ENCODE measurements at regions not wholly inside any gene's neighbourhood (a gene's known extent, or its start where the extent isn't known, plus 50 kb on each side); places are given as distances from the start of the nearest gene placed in this dataset.

DNA sequence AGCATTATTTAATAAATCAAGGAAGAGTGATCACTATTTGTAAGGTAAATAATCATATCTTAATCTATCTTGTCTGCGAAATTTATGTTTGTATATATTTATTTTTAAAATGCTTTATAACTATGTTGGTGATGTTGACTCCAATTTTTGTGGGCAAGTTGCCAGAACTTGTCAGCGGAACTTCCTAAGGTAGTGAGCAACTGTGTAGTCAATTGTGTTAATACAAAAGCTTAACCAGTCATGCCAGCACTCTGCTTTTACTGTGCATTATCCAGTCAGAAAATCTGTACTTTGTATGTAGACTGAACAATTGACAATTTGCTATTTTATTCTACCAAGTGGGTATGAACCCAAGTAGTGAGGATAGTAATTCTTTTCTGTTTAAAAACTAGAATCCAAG lies 61.9 kb upstream of the RND3 start:
- Histone ChIP-seq H3K27me3 (ENCODE audit: control insufficient read depth, insufficient read depth, low read length) (no peaks in the 10 kb centered on the region), H3K4me1 (ENCODE audit: control insufficient read depth, insufficient read depth, low read length) (no peaks in the 10 kb centered on the region), H3K4me3 (ENCODE audit: low read depth, low read length) (no peak overlapping the region), H3K9ac (ENCODE audit: low read depth, low read length) (no peak overlapping the region), H3K36me3 (ENCODE audit: control insufficient read depth, insufficient read depth, low read length) (no peaks in the 10 kb centered on the region), H3K9me3 (ENCODE audit: control insufficient read depth, insufficient read depth, low read length) (no peaks in the 10 kb centered on the region)

DNA sequence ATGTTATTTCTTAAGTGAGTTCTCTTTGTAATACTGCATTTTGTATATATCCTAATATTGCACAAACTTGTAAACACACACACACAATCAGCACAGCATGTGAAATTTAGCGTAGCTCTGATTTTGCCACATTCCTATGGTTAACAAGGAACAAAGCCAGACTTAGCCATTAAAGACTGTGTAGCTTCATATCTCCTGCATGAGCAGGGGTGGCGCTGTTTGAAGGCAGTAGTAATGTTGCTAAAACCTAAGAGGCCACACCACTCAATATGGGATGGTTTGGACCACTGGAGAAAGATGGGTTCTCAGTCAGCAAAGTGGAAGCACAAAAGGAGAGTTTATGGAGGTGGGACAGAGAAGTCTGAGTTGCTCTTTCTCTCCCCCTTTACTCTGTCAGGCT lies 61.1 kb upstream of the RND3 start:
- no peaks in the 10 kb centered on the region for H3K36me3 ChIP-seq (ENCODE audit: control insufficient read depth, insufficient read depth, low read length)
- H3K9me3 ChIP-seq (ENCODE audit: control insufficient read depth, insufficient read depth, low read length): no peaks in the 10 kb centered on the region
- no peak overlapping the region for H3K4me3 ChIP-seq (ENCODE audit: low read depth, low read length)
- H3K27me3 ChIP-seq (ENCODE audit: control insufficient read depth, insufficient read depth, low read length): no peaks in the 10 kb centered on the region
- no peak overlapping the region for H3K9ac ChIP-seq (ENCODE audit: low read depth, low read length)
- H3K4me1 ChIP-seq (ENCODE audit: control insufficient read depth, insufficient read depth, low read length): no peaks in the 10 kb centered on the region

DNA sequence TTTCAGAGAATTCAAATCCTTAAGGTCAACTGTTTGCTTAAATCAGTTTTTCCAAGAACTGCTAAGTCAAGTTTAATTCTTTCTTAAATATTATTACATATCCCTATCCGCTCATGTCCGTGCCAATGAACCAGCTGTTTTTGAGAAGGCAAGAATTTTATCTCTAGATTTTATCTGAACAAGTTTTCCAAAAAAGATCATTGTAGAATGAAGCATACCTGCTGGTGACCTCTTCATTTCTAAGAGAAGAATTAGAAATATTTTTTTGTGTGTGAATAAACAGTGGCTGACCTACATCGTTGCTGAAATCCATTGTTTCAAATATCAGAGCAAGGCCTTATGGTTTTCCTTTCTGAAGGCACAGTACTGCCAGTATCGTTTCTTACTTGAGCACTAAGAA lies 58.4 kb upstream of the RND3 start:
- H3K36me3 ChIP-seq (ENCODE audit: control insufficient read depth, insufficient read depth, low read length): no peaks in the 10 kb centered on the region
- no peak overlapping the region for H3K4me3 ChIP-seq (ENCODE audit: low read depth, low read length)
- H3K4me1 ChIP-seq (ENCODE audit: control insufficient read depth, insufficient read depth, low read length): no peaks in the 10 kb centered on the region
- H3K9me3 ChIP-seq (ENCODE audit: control insufficient read depth, insufficient read depth, low read length): no peaks in the 10 kb centered on the region
- H3K27me3 ChIP-seq (ENCODE audit: control insufficient read depth, insufficient read depth, low read length): no peaks in the 10 kb centered on the region
- H3K9ac ChIP-seq (ENCODE audit: low read depth, low read length): no peak overlapping the region

- no peak overlapping the region for H3K9ac ChIP-seq (ENCODE audit: low read depth, low read length)
- no peaks in the 10 kb centered on the region for H3K9me3 ChIP-seq (ENCODE audit: control insufficient read depth, insufficient read depth, low read length)
- H3K27me3 ChIP-seq (ENCODE audit: control insufficient read depth, insufficient read depth, low read length): no peaks in the 10 kb centered on the region
- H3K36me3 ChIP-seq (ENCODE audit: control insufficient read depth, insufficient read depth, low read length): no peaks in the 10 kb centered on the region
- no peaks in the 10 kb centered on the region for H3K4me1 ChIP-seq (ENCODE audit: control insufficient read depth, insufficient read depth, low read length)
- no peak overlapping the region for H3K4me3 ChIP-seq (ENCODE audit: low read depth, low read length)
Measured at GRCh38 chr2:150544731-150545130, 57.3 kb upstream of the RND3 start.

GRCh38 chr2:150542692-150543091 lies 55.2 kb upstream of the RND3 start:
- H3K36me3 ChIP-seq (ENCODE audit: control insufficient read depth, insufficient read depth, low read length): no peaks in the 10 kb centered on the region
- no peaks in the 10 kb centered on the region for H3K27me3 ChIP-seq (ENCODE audit: control insufficient read depth, insufficient read depth, low read length)
- no peak overlapping the region for H3K4me3 ChIP-seq (ENCODE audit: low read depth, low read length)
- no peaks in the 10 kb centered on the region for H3K9me3 ChIP-seq (ENCODE audit: control insufficient read depth, insufficient read depth, low read length)
- no peak overlapping the region for H3K9ac ChIP-seq (ENCODE audit: low read depth, low read length)
- H3K4me1 ChIP-seq (ENCODE audit: control insufficient read depth, insufficient read depth, low read length): no peaks in the 10 kb centered on the region

- H3K36me3 ChIP-seq (ENCODE audit: control insufficient read depth, insufficient read depth, low read length): no peaks in the 10 kb centered on the region
- H3K27me3 ChIP-seq (ENCODE audit: control insufficient read depth, insufficient read depth, low read length): no peaks in the 10 kb centered on the region
- no peaks in the 10 kb centered on the region for H3K9me3 ChIP-seq (ENCODE audit: control insufficient read depth, insufficient read depth, low read length)
- no peak overlapping the region for H3K4me3 ChIP-seq (ENCODE audit: low read depth, low read length)
- H3K4me1 ChIP-seq (ENCODE audit: control insufficient read depth, insufficient read depth, low read length): no peaks in the 10 kb centered on the region
- H3K9ac ChIP-seq (ENCODE audit: low read depth, low read length): no peak overlapping the region
Measured at GRCh38 chr2:150542172-150542571, 54.7 kb upstream of the RND3 start.

DNA sequence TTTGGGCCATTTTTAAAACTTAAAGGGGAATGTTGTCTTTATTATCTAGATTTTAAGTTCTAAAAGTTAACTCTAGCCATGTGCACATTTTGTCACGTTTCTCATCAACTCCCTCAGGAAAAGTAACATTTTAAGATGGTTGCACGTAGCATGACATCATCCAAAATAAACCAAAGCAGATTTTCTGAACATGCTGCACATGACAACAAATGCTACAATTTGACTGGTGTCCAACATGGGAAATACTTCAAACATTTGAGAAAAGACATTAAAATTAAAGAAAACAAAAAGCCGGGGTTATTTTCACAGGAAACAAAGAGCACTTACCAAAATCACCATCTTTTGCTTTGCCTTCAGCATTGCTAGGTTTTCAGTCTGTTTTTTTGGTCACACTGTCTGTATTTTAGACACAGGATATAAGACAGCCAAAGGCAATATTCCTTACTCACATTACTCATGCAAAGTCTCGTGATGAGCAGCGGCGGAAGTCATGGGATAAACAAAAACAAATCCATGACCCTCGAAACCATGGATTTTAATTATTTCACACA lies 51.3 kb upstream of the RND3 start:
- Histone ChIP-seq H3K9ac (ENCODE audit: low read depth, low read length) (no peak overlapping the region), H3K4me3 (ENCODE audit: low read depth, low read length) (no peak overlapping the region), H3K27me3 (ENCODE audit: control insufficient read depth, insufficient read depth, low read length) (no peaks in the 10 kb centered on the region), H3K36me3 (ENCODE audit: control insufficient read depth, insufficient read depth, low read length) (no peaks in the 10 kb centered on the region), H3K4me1 (ENCODE audit: control insufficient read depth, insufficient read depth, low read length) (no peaks in the 10 kb centered on the region), H3K9me3 (ENCODE audit: control insufficient read depth, insufficient read depth, low read length) (no peaks in the 10 kb centered on the region)
